GM10248 (cell line): ENCODE measurements at regions not wholly inside any gene's neighbourhood (a gene's known extent, or its start where the extent isn't known, plus 50 kb on each side); places are given as distances from the start of the nearest gene placed in this dataset.

Source experiments
- CTCF ChIA-PET: fragments of 300-600 bp; sonication (Branson Sonifier 250); formaldehyde crosslinking; extraction: SDS; loops from one replicate; lab custom pipeline; 2021; ENCODE audit warnings: antibody characterized with exemption; lab: Yijun Ruan, JAX
- POLR2A ChIA-PET: fragments of 350-650 bp; sonication (Branson Sonifier 250); formaldehyde crosslinking; extraction: SDS; loops from one replicate; lab custom pipeline; 2020; ENCODE audit warnings: antibody characterized with exemption; lab: Yijun Ruan, JAX
- DNase-seq: peaks from one replicate; pipeline ENCODE4 v3.0.0; 2012; ENCODE audit errors: extremely low spot score
- CTCF ChIP-seq: IDR thresholded peaks from 2 replicates; pipeline ENCODE4 v1.5.1; 2012; ENCODE audit warnings: mild to moderate bottlenecking, low read depth; ENCODE audit errors: extremely low read depth, missing control alignments, control extremely low read depth

GRCh38 chr2:235358981-235359471 lies 134.8 kb upstream of the AGAP1 start:
- POLR2A ChIA-PET = no interaction called here
- no peak for DNase-seq
- no peak for TF ChIP-seq CTCF
- CTCF ChIA-PET = no interaction called here

GRCh38 chr2:235360446-235360845 lies 133.4 kb upstream of the AGAP1 start:
- CTCF ChIA-PET = no interaction called here
- no peak for TF ChIP-seq CTCF
- POLR2A ChIA-PET = no interaction called here
- DNase-seq = no peak

- POLR2A ChIA-PET = no interaction called here
- CTCF ChIA-PET = interaction anchor here (0.7 kb wide), 1 partner anchor 8 kb away, joined by 3 read pairs; no protein-coding TSS in a partner anchor
- TF ChIP-seq CTCF = no peak
- DNase-seq = no peak
Observed at GRCh38 chr2:235365743-235366142, 128.1 kb upstream of the AGAP1 start.

- CTCF ChIA-PET = interaction anchor here (0.7 kb wide), 1 partner anchor 8 kb away, joined by 3 read pairs; no protein-coding TSS in a partner anchor
- TF ChIP-seq CTCF = no peak
- POLR2A ChIA-PET = no interaction called here
- DNase-seq = no peak
Observed at GRCh38 chr2:235366390-235366789, 127.5 kb upstream of the AGAP1 start.

- no peak for DNase-seq
- ChIA-PET POLR2A (no interaction called here), CTCF (interaction anchor here (1.3 kb wide), 1 partner anchor 9 kb away, joined by 3 read pairs; no protein-coding TSS in a partner anchor)
- no peak for TF ChIP-seq CTCF
Observed at GRCh38 chr2:235366807-235367206, 127.0 kb upstream of the AGAP1 start.

- ChIA-PET CTCF (interaction anchor here (1.2 to 1.3 kb wide), 2 partner anchors 18 to 40 kb away, joined by 3 to 4 read pairs; no protein-coding TSS in a partner anchor), POLR2A (no interaction called here)
- no peak for TF ChIP-seq CTCF
- no peak for DNase-seq
Observed at GRCh38 chr2:235371018-235371417, 122.8 kb upstream of the AGAP1 start.
